ENCODE measurements at regions not wholly inside any gene's neighbourhood (a gene's known extent, or its start where the extent isn't known, plus 50 kb on each side); places are given as distances from the start of the nearest gene placed in this dataset.

DNA sequence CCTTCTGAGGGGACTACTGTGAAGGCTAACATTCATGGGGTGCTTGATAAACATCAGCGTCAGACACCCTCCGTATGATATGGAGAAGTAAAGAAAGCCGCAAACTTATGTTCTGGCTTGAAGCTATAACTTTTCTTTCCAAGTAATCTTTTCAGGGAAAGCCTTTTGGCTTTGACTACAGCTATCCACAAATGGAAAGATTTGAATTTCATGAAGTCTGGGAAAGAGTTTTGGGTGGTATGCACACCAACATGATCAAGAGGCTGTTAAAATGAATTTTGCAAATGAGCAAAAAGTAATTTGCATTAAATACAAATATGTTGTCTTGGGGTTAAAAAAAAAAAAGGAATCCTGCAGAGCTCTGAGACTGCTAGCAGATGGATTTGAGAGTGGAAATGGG, 114.8 kb upstream of the LIMCH1 start:
- H3K27ac ChIP-seq (ENCODE audit: low read depth, low read length) = no peak overlapping the region
- H3K4ac ChIP-seq (replicated peaks; ENCODE audit: insufficient read length, low read depth, low read length) = no peak overlapping the region
- H4K8ac ChIP-seq (ENCODE audit: extremely low read depth, insufficient read depth, low read length) = no peak overlapping the region
- H3K23me2 ChIP-seq (ENCODE audit: low read depth, low read length) = no peaks in the 10 kb centered on the region
- no peak overlapping the region for H2BK120ac ChIP-seq (replicated peaks; ENCODE audit: low read depth, low read length)
- peaks cover 0 to 5% (median 2%) of the 10 kb centered on the region in 4 experiments; a peak in 4 of 7 replicates for H3K4me1 ChIP-seq (replicated peaks in 1 of 4; ENCODE audit: control insufficient read depth in 3 of 4, insufficient read depth in 4 of 4, low read length in 3 of 4)
- DNase-seq (ENCODE audit: low read depth in 1 of 2, low spot score in 2 of 2) (no peak), FAIRE-seq (no peak)
- H3K27me3 ChIP-seq (replicated peaks in 1 of 4; ENCODE audit: control insufficient read depth in 3 of 4, extremely low read depth in 1 of 4, insufficient read depth in 3 of 4, low read length in 3 of 4) = no peaks in the 10 kb centered on the region
- H3K18ac ChIP-seq (ENCODE audit: extremely low read depth, low read length) = no peak overlapping the region
- H3K56ac ChIP-seq (replicated peaks; ENCODE audit: insufficient read length, low read depth, low read length) = no peak overlapping the region
- no peaks in the 10 kb centered on the region for H3K79me1 ChIP-seq (ENCODE audit: low read depth, low read length)
- CTCF ChIA-PET (ENCODE audit: partially characterized antibody) = interaction anchor here (0.6 to 0.9 kb wide), 2 partner anchors 31 to 65 kb away, joined by 3 to 4 read pairs; no protein-coding TSS in a partner anchor
- H4K20me1 ChIP-seq (replicated peaks in 1 of 2; ENCODE audit: control insufficient read depth in 1 of 2, insufficient read depth in 2 of 2, low read length in 2 of 2) = no peaks in the 10 kb centered on the region
- no peaks in the 10 kb centered on the region for H3K79me2 ChIP-seq (ENCODE audit: control insufficient read depth in 1 of 2, insufficient read depth in 2 of 2, low read length in 2 of 2)
- H2BK20ac ChIP-seq (ENCODE audit: low read length) = no peak overlapping the region
- no peak overlapping the region for H2AFZ ChIP-seq (ENCODE audit: low read length)
- H4K91ac ChIP-seq (replicated peaks; ENCODE audit: insufficient read length, low read length) = no peak overlapping the region
- H2BK12ac ChIP-seq (ENCODE audit: low read depth, low read length) = no peak overlapping the region
- no peak overlapping the region for H2BK5ac ChIP-seq (ENCODE audit: low read depth, low read length)
- H4K5ac ChIP-seq (ENCODE audit: insufficient read length, low read depth, low read length) = no peak overlapping the region
- H3K9me3 ChIP-seq (ENCODE audit: insufficient read depth in 2 of 2, low read depth in 1 of 2, low read length in 1 of 2) = no peaks in the 10 kb centered on the region
- no peak overlapping the region for H2AK5ac ChIP-seq (ENCODE audit: low read depth, low read length)
- no peak overlapping the region for H3K4me2 ChIP-seq (ENCODE audit: insufficient read depth in 1 of 2, low read depth in 2 of 2, low read length in 2 of 2)
- no peak overlapping the region for H2BK15ac ChIP-seq (ENCODE audit: low read length)
- POLR2A ChIA-PET (ENCODE audit: partially characterized antibody) = no interaction called here
- H3K23ac ChIP-seq (ENCODE audit: insufficient read length) = no peak overlapping the region
- no peaks in the 10 kb centered on the region for H3K36me3 ChIP-seq (ENCODE audit: control insufficient read depth in 2 of 4, insufficient read depth in 4 of 4, low read length in 3 of 4)
- no peak overlapping the region for H3K9ac ChIP-seq (replicated peaks in 1 of 4; ENCODE audit: extremely low read depth in 1 of 4, low read depth in 3 of 4, low read length in 3 of 4)
- H3K4me3 ChIP-seq (ENCODE audit: extremely low read depth in 1 of 4, insufficient read depth in 2 of 4, low read depth in 3 of 4, low read length in 4 of 4) = no peak overlapping the region
- H3K14ac ChIP-seq (ENCODE audit: insufficient read length) = no peak overlapping the region
- WGBS, 2 experiments (ENCODE audit: extremely low coverage in 1 of 2, insufficient coverage in 1 of 2, insufficient read length in 1 of 2, insufficient replicate concordance in 2 of 2, low coverage in 1 of 2, low lambda C conversion rate in 2 of 2, missing lambda C conversion rate in 1 of 2) = 93% methylated on average over 3 of the region's 3 CpGs; no CpG with 5 or more reads in 1 of the 2 experiments
- no peak for TF ChIP-seq KDM5A (IDR thresholded peaks at IDR 0.05; ENCODE audit: low read length)
- TF ChIP-seq CHD2 (IDR thresholded peaks at IDR 0.05; ENCODE audit: low read length) = no peak
- no peak for TF ChIP-seq BACH1 (IDR thresholded peaks at IDR 0.05; ENCODE audit: low read length)
- TF ChIP-seq RNF2 (IDR thresholded peaks at IDR 0.05; ENCODE audit: borderline replicate concordance, low read depth, low read length, missing control alignments, poor library complexity, severe bottlenecking) = no peak
- TF ChIP-seq CHD1 (IDR thresholded peaks at IDR 0.05; ENCODE audit: low read depth, low read length) = no peak
- TF ChIP-seq NRF1 (IDR thresholded peaks at IDR 0.05; ENCODE audit: low read depth, low read length) = no peak
- TF ChIP-seq RXRA (IDR thresholded peaks at IDR 0.05; ENCODE audit: insufficient read depth, low read depth, low read length) = no peak
- no peak for TF ChIP-seq HDAC2 (IDR thresholded peaks at IDR 0.05; ENCODE audit: borderline replicate concordance in 1 of 2, low read depth in 2 of 2, low read length in 2 of 2)
- no peak for TF ChIP-seq CTBP2 (IDR thresholded peaks at IDR 0.05; ENCODE audit: borderline replicate concordance, insufficient read depth, insufficient read length, low read length)
- TF ChIP-seq, protein P1, sequence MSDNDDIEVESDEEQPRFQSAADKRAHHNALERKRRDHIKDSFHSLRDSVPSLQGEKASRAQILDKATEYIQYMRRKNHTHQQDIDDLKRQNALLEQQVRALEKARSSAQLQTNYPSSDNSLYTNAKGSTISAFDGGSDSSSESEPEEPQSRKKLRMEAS (IDR thresholded peaks at IDR 0.05) = no peak
- no peak for TF ChIP-seq KDM1A (IDR thresholded peaks at IDR 0.05; ENCODE audit: borderline replicate concordance, low read length)
- no peak for TF ChIP-seq POLR2AphosphoS5 (IDR thresholded peaks at IDR 0.05; ENCODE audit: low read depth, low read length)
- no peak for TF ChIP-seq SAP30 (IDR thresholded peaks at IDR 0.05; ENCODE audit: insufficient read depth, insufficient replicate concordance, low read length)
- TF ChIP-seq SUZ12 (IDR thresholded peaks at IDR 0.05; ENCODE audit: low read length) = no peak
